ENCODE measurements at regions not wholly inside any gene's neighbourhood (a gene's known extent, or its start where the extent isn't known, plus 50 kb on each side); places are given as distances from the start of the nearest gene placed in this dataset.

- TF ChIP-seq CTCF (IDR thresholded peaks at IDR 0.05; ENCODE audit: insufficient read depth, low read length, poor library complexity, severe bottlenecking) = no peak
- H3K27me3 ChIP-seq (replicated peaks; ENCODE audit: control insufficient read depth, insufficient read depth, low read length) = no peaks in the 10 kb centered on the region
- no peak for DNase-seq (ENCODE audit: extremely low read depth, insufficient read length)
- H3K36me3 ChIP-seq (ENCODE audit: control insufficient read depth, insufficient read depth, low read length) = no peaks in the 10 kb centered on the region
- H3K4me3 ChIP-seq (replicated peaks; ENCODE audit: low read depth, low read length) = no peak overlapping the region
Observed at GRCh38 chr2:21993002-21993401, 869.2 kb downstream of the TDRD15 start.

DNA sequence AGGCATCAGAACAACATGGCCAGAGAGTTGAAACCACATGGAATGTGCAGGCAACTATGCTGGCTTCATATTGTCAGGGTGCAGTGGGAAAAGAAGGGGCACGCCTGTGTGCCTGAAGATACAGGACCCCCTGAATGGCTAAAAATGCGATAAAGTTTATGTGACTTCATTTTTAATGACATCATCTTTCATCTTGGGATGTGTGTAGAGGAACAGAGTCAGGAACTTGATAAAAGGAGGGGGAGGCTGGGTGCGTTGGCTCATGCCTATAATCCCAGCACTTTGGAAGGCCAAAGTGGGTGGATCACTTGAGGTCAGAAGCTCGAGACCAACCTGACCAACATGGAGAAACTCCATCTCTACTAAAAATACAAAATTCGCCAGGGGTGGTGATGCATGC is 872.6 kb downstream of the TDRD15 start:
- Histone ChIP-seq H3K4me3 (replicated peaks; ENCODE audit: low read depth, low read length) (no peak overlapping the region), H3K36me3 (ENCODE audit: control insufficient read depth, insufficient read depth, low read length) (no peaks in the 10 kb centered on the region), H3K27me3 (replicated peaks; ENCODE audit: control insufficient read depth, insufficient read depth, low read length) (no peaks in the 10 kb centered on the region)
- TF ChIP-seq CTCF (IDR thresholded peaks at IDR 0.05; ENCODE audit: insufficient read depth, low read length, poor library complexity, severe bottlenecking) = no peak
- no peak for DNase-seq (ENCODE audit: extremely low read depth, insufficient read length)

- DNase-seq (ENCODE audit: extremely low read depth, insufficient read length) = no peak
Observed at GRCh38 chr2:21999522-21999921, 875.8 kb downstream of the TDRD15 start.

GRCh38 chr2:22002066-22002465 is 878.3 kb downstream of the TDRD15 start:
- Histone ChIP-seq H3K4me3 (replicated peaks; ENCODE audit: low read depth, low read length) (no peak overlapping the region), H3K36me3 (ENCODE audit: control insufficient read depth, insufficient read depth, low read length) (no peaks in the 10 kb centered on the region), H3K27me3 (replicated peaks; ENCODE audit: control insufficient read depth, insufficient read depth, low read length) (no peaks in the 10 kb centered on the region)
- TF ChIP-seq CTCF (IDR thresholded peaks at IDR 0.05; ENCODE audit: insufficient read depth, low read length, poor library complexity, severe bottlenecking) = no peak
- no peak for DNase-seq (ENCODE audit: extremely low read depth, insufficient read length)

More at GRCh38 chr2:21999522-21999921, 875.8 kb downstream of the TDRD15 start:
- Histone ChIP-seq H3K36me3 (ENCODE audit: control insufficient read depth, insufficient read depth, low read length) (no peaks in the 10 kb centered on the region), H3K27me3 (replicated peaks; ENCODE audit: control insufficient read depth, insufficient read depth, low read length) (no peaks in the 10 kb centered on the region), H3K4me3 (replicated peaks; ENCODE audit: low read depth, low read length) (no peak overlapping the region)
- TF ChIP-seq CTCF (IDR thresholded peaks at IDR 0.05; ENCODE audit: insufficient read depth, low read length, poor library complexity, severe bottlenecking) = no peak

DNA sequence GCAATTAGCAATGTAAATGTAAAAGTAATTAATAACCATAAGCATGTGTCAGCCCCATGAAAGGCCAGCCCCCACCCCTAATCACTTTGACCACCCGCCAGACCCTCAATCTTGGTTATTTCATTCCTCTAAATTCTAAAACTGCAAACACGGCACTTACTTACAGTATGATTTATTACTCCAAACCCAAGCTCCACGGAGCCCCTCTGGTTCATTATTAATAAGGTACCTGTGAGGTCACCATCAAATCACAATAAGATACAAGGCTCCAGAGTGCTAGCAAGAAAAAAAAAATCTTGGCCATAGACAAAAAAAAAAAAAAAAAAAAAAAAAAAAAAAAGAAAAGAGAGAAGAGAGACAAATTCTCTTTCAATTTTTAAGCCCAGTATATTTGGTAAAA is 879.5 kb downstream of the TDRD15 start:
- H3K4me3 ChIP-seq (replicated peaks; ENCODE audit: low read depth, low read length) = no peak overlapping the region
- no peak for TF ChIP-seq CTCF (IDR thresholded peaks at IDR 0.05; ENCODE audit: insufficient read depth, low read length, poor library complexity, severe bottlenecking)
- no peak for DNase-seq (ENCODE audit: extremely low read depth, insufficient read length)
- no peaks in the 10 kb centered on the region for H3K27me3 ChIP-seq (replicated peaks; ENCODE audit: control insufficient read depth, insufficient read depth, low read length)
- no peaks in the 10 kb centered on the region for H3K36me3 ChIP-seq (ENCODE audit: control insufficient read depth, insufficient read depth, low read length)

DNA sequence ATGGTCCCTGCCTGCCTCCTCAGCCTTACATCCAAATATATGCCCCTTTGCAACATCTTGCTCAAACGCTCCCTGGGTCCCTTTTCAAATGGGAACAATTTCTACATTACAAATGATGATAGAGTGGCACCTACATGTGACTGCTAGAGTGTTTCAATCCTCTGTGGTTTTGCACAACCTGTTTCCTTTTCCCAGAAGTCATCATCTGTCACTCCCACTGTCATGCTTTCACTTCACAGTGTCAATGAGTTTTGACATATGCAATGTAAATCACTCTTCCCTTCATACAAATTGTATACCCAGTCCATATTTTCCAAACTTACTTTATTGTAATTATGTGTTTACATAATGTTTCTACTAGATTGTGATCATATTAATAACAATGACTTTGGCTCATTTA is 887.3 kb downstream of the TDRD15 start:
- no peak for TF ChIP-seq CTCF (IDR thresholded peaks at IDR 0.05; ENCODE audit: insufficient read depth, low read length, poor library complexity, severe bottlenecking)
- DNase-seq (ENCODE audit: extremely low read depth, insufficient read length) = no peak
- Histone ChIP-seq H3K27me3 (replicated peaks; ENCODE audit: control insufficient read depth, insufficient read depth, low read length) (no peaks in the 10 kb centered on the region), H3K36me3 (ENCODE audit: control insufficient read depth, insufficient read depth, low read length) (no peaks in the 10 kb centered on the region), H3K4me3 (replicated peaks; ENCODE audit: low read depth, low read length) (no peak overlapping the region)
